HG03175 (cell line): ENCODE measurements at regions not wholly inside any gene's neighbourhood (a gene's known extent, or its start where the extent isn't known, plus 50 kb on each side); places are given as distances from the start of the nearest gene placed in this dataset.

ENCODE experiments used
- ATAC-seq: cut with Tn5 transposase; IDR thresholded peaks from one replicate; pipeline ENCODE4 v1.9.1; 2021; ENCODE audit warnings: mild to moderate bottlenecking, moderate library complexity; ENCODE audit not compliant: unreplicated experiment

DNA sequence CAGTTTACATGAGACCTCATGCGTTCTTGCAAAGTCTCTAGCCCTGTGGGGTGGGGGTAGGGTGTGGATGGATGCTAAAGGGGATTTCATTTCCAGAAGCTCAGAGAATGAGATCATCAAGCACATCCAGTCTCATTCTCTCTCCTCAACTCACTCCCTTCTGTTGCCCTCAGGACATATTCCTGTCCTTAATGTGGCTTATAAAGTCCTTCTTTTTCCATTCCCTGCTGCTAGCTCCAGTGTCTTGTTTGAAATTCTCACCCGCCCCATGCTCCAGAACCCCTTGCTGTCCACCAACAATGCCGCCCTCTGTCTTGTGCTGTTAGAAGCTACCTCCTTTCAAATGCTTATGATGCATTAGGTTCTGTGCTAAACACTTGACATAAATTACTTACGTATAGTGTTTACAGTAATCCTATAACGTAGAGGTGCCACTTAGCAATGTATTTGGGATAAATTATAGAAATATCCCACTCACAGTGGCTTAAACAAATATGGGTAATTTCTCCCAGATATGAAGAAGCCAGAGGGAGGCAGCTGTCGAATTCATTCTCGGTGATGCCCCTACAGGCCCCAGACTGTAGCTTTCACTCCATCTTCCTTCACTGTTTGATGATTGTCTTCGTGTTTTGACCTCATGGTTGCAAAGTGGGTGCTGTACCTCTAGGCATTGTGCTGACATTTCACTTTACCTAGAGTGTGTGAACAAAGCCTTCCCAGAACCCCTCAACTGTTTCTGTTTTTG is 273.1 kb upstream of the TBL1XR1 start:
- ATAC-seq: no peak

DNA sequence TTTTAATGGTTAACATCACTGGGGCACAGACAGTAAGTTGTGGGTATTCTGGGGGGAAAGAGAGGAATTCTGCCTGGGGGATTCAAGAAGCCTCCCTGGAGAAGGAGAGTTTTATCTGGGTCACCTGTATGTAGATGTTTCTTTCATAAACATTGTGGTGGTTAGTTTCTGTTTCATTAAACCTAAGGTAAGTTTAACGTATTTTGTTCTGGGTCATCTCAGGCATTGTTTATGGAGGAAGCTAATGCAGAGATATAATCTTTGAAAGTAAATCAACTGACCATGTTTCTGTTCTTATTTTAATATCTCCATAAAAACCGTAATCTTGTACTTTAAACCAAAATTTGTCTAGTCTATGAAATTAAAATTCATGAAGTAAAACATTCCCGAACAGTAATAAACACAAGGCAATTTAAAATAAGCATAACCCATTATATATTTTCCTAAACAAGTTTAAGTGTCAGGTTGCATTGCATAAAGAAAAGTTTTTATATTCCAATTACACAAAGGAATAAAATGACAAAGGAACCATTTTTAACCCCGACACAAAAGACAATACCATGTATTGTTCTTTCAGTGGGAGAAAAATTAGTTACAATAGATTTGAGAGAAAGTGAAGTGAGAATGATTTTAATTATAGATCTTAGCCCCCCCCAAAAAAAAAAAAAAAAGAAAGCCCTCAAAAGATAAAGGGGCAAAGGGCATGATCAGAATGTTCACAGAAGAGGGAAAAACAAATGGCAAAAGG is 274.6 kb upstream of the TBL1XR1 start:
- no peak for ATAC-seq

DNA sequence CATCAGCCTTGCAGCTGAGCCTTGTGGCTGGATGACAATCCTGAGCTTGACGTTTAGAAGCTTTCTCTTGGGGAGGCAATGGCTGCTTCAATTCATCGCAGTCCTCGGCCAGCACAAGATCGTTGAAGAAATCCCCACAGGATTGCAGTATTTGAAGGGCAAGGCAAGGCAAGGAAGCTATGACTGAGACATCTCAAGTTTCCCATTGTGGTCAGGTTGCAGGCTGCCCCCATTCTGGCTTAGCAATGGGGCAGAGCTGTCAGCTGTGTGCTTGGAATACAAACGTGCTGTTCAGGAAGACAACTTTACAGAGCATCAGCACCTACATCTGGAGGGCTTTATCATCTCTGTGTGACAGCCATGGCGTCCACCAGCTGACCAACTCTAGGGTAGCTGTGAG is 275.9 kb upstream of the TBL1XR1 start:
- ATAC-seq: no peak

DNA sequence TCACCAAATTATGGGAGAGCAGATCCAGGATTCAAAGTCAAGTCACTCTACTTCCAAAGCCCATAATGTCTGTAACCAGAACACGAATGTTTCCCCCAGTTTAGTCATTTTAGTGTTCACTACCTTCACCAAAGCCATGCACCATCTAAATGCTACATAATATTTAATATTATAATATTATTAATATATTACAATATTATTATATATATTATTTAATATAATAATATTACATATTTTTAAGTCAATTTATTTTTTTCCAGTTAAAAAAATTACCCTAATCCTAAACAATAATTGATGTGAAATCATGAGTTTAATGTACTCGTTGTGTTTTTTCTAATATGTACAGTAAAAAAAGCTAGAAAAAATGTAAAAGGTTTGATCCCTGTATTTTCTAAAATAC is 276.6 kb upstream of the TBL1XR1 start:
- ATAC-seq: no peak

DNA sequence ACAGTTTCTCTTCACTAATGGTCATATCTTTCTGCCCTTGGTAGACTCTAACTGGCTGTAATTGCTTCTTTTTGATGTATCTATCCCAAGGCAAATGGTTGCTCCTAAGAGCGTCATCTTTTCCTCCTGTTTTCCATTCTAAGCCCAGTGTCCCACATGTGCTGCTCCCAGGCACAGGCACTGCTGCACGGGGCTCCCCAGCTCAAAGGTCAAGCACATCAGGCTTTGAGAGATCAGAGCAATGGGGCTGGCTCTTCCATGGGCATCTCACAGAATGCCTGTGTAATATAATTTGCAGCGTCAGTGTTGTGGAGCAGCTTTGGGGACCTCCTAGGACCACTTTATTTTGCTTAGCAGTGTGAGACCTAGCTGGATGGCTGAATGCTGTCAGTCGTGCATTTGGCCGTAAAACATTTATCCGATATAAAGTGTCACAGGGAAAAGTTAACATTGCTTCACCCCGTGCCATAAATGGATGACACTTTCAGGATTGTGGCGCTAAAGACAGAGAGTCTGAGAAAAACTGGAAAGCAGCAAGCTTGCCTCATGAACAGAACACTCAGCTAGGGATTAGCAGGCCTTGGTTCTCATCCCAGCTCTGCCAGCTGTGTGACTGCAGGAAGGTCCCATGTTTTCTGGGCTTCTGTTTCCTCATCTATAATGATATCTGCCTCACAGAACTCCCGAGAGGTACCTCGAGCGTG is 277.5 kb upstream of the TBL1XR1 start:
- ATAC-seq: no peak

DNA sequence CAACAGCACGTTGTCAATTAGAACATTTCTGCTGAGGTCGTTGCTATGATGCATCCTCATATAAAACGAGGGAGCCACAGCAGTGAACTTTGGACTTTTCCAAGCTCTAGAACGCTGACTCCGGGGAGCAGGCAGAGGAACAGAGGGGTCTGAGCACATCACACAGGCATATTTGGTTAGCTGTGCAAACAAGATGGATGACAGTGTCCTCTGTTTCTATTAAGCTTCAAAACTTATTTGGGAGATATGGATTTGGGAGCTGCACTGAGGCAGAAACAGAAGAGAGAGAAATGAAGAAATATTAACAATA is 278.0 kb upstream of the TBL1XR1 start:
- no peak for ATAC-seq

DNA sequence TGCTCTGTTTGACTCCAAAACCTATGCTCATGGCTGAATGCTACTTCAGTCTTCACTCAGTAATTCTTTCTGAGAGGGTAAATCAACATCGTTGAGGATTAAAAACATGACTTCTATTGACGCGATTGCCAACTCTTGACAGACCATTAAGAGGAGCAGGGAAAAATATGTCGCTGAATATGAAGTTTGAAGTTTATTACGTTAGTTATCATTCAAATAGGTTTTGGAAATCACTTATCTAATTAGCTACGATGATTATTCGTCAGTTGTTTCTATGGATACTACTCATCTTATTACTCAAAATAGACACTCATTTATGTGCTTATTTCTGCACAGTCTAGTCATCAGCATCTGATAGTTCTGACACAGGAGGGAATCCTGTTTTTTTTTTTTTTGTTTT is 279.2 kb upstream of the TBL1XR1 start:
- ATAC-seq: no peak

DNA sequence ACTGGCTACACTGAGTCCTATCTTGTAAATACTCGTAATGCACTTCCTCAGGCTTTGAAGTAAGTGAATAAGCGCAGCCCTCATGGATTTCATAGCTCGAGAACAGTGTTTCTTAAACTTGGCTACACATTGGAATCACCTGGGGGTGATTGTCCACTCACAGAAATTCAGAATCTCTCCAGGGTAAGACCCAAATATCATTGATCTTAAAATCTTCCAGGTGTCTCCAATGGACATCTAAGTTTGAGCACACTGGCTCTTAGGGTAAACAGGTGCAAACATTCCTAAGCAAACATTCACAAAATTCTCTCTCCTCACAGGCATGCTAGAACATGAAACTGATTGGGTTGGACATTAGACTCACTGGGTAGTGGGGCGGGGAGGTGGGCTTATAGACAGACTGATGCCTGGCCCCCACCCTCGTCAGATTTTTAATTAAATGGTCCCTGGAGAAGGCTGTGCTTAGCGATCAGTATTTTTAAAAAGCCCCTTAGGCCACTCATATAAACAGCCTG is 279.7 kb upstream of the TBL1XR1 start:
- ATAC-seq: no peak

DNA sequence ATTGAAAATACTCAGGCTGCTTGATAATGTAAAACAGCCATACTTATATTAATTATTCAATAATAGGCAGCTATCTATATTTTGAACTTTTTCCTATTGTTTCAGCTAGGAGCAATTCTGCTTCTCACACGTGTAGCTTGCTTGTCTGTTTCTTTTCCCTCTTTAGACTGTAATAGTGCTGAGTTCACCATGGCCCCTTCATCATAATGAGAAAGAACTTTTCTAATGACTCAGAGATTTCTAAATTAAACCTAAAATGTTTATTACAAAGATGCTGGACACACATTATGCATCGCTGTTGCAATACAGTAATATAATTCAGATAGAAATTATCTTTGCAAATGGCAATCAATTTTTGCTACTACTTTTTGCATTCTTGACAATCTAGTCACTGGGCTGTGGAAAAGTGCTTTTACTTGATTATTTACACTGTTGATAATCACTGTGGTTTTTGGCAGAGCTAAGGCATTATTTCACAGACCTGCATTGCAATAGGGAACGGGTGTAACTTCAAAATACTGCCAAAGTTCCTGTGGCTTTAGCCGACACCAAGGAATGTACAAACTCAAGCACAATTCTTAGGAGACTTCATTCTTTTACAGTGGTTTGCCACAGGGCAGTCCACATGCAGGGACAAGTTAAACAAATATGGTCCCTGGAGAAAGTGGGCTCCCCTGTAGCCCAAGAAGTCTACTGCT is 281.0 kb upstream of the TBL1XR1 start:
- ATAC-seq: no peak

DNA sequence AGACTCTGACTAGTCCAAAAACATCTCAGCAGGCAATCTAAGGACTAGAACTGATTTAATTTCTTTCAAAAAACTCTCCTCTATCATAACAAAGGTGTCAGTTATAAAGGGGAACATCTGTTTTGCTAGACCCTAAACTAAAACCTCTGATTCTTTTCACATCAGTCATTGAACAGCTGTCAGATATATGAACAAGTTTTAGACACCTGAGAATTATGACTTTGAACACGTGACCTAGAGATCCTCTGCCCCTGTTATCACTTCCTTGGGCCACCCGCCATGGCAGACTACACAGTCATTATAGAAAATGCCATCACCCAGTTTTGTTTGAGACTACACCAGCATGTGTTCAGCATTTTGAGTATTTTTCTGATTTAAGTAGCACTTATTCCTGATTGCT is 282.3 kb upstream of the TBL1XR1 start:
- no peak for ATAC-seq

DNA sequence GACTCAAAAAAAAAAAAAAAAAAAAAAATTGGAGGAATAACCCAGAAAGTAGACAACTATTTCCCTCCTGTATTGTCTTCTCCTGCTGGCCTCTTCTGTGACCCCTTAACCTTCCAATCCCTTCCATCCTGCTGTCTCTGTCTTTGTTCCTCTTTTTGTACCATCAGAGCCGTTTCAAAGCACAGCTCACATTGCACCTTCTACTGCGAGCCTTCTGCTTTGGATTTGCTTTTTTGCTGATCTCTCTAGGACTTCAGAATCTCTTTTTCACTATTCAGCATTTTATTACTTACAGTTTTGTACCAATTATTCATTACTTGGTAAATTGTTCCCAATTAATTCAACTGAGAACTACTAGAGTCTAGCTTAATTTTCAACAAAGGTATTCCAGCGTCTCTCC is 284.0 kb upstream of the TBL1XR1 start:
- ATAC-seq: no peak

DNA sequence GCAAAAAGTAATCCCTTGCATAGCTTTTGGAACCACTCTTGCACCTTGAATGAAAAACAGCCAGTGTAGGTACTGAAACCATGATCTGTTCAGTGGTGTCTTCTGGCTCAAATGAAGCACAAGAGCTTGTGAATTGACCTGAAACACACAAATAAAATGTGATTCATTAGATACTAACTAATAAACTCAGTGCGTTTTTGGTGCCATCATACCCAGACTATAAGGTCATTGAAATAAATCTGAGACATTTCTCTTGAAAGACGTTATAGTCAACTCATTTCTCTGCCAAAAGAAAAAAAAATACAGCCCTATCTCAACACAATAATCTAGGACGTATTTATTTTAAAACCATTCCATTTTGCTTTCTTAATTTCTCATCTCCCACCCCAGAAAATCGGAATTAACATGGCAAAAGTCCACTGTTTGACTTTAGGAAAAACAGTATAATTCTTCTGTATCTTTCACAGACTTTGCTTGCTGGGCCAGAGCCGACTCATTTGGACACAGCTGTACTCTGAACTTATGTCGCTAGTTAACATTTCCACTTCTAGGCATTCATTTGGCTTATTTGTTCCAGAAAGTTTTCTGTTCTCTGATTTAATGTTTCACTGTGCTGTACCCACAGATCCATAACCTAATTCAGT is 284.9 kb upstream of the TBL1XR1 start:
- no peak for ATAC-seq

DNA sequence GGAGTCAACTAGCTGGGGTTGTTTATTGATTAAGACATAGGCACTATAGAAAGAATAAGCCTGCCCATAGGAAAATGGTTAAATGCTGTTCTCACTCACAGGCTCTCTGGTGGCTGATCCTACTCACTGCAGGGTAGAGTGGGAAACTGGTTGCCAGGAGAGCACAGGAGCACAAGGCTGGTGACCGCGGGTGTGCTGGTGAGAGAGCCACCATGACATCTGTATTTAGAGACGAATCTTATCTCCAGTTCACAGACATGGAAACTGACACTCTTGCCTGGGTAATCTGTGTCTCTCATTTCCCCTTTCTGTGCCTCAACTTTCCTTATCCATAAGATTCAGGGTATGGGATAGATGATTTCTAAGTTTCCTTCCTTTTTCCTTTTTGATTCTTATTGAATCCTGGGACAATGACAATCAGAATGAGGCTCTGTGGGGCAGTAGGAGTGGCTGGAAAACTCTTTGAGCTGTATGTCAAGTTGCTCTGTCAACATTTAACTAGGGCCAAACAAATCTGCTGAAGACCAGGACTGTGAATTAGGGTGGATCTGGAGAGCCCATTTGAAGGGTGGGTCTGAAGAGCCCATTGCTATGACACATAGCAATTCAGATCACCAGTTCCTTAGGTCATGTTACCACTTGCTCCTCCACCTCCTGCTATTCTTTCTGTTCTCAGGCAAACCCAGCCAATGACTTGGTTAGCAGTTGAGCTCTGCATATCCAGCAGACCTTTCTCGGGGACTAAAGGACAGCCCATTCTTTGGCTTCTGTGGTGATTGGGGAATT is 286.1 kb upstream of the TBL1XR1 start:
- ATAC-seq: peak; percentile 58

DNA sequence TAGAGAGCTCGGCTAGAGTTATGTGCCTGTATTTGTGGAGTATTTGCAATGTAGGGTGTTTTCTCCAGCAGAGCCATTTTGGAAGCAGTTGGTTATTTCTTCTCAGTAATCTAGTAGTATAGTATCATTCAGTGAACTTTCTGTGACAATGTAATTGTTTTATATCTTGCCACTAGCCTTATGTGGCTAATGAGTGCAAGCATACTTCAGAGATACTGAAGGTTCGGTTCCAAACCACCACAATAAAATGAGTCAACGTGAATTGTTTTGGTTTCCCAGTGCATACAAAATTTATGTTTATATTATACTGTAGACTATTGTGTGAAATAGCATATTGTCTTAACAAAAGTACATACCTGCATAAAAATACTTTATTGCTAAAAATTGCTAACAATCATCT is 286.9 kb upstream of the TBL1XR1 start:
- ATAC-seq: no peak

DNA sequence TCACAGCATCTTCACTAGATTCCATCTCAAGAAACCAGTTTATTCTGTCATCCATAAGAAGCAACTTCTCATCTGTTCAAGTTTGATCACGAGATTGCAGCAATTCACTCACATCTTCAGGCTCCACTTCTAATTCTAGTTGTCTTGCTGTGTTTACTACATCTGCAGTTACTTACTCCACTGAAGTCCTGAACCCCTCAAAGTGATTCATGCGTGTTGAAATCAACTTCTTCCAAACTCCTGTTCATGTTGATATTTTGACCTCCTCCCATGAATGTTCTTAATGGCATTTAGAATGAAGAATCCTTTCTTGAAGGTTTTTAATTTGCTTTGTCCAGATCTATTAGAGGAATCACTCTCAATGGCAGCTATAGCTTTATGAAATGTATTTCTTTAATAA is 287.6 kb upstream of the TBL1XR1 start:
- no peak for ATAC-seq

DNA sequence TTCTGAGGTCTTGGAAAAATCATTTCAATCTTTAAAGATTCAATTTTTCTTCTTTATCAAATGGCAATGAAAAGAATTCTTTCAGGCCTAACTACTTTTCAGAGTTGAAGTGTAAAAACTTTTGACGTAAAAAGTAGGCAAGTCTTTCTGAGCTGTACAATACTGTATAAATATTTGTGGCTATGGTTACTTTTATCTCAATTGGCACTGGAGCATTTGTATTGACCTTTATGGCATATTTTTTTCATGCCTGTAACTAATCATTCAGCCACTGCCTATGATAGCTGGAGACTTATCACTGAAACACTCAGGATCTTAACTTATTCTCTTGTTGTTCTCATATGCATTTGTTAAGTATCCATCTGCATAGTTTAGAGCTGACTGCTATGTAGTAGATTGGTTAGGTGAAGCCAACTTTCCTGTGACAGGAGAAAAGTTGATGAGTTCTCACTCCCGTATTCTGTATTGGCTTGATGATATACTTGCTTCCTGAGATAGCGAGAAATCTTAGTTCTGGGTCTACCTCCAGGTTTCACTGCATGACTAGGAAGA is 290.4 kb upstream of the TBL1XR1 start:
- no peak for ATAC-seq

DNA sequence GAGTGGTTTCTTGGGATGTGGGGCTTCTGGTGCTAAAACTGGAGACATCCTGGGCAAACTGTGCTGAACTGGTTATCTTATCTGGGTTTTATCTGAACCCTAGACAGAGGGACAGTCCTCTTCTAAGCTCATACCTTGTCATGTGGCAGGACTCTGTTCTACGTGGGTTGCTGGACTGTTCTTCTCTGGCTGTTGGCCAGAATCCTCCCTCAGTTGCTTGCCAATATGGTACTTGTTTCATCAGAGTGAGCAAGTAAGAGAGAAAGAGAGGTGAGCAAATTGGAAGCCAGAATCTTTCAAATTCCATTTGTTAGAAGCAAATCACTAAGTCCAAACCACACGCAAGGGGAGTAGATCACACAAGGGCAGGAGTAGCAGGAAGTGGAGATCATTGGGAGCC is 291.5 kb upstream of the TBL1XR1 start:
- ATAC-seq: no peak

DNA sequence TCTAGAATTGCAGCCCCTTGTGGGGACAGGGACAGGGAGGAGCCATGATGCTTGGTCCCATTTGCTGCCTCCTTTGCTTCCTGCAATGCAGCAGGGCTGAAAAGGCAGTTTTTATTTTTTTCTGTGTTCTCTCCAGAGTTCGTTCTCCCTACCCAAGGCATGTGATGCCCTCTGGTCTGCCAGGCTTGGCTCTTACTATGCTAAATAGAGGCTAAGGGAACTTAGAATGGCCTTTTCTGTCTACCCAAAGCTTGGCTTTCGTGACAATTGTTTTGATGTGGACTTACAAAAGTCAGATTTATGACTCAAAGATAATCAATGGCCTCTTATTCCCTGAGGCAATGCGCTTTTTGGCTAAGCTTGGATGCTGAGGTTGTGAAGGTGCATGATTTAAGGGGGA is 293.3 kb upstream of the TBL1XR1 start:
- no peak for ATAC-seq

DNA sequence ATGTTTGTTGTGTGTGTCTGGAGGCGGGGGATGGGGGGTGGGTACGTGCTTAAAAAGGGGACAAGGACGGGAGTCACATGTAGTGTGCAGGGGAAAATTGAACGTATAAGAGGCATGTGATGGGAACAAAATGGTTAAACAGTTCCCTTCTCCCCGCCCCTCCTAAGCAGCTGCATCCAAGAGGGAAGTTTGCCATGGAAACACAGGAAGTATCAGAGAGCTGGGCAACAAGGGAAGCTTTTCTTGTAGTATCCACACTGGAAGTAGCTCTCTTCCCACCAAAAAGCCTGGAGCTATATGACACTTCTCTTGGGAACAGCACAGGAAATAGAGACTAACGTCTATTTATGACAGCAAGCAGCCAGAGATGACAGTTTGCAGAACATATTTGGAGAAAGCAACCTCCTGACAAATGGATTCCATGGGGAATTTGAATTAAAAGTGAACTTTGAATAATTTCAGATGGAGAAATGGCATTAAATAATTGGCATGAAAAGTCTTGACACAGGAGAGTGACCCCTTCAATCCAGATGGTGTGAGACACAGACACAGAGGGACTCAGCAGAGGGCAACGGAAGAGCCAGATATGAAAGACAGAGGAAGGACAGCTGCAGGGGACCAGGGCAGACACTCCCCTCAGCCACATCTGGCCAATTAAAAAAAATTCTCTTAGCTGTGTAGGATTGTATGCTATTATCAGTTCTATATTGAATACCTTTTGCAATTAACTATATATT is 294.2 kb upstream of the TBL1XR1 start:
- no peak for ATAC-seq
